ENCODE measurements at regions not wholly inside any gene's neighbourhood (a gene's known extent, or its start where the extent isn't known, plus 50 kb on each side); places are given as distances from the start of the nearest gene placed in this dataset.

- no CpG with 5 or more reads among the region's 7 CpGs for WGBS (ENCODE audit: extremely low coverage, insufficient read length, low lambda C conversion rate)
- Histone ChIP-seq H3K4ac (ENCODE audit: low read depth, low read length) (no peak overlapping the region), H3K27ac (ENCODE audit: insufficient read length, low read depth, low read length) (no peak overlapping the region), H3K56ac (ENCODE audit: insufficient read length, low read depth, low read length) (no peak overlapping the region), H3T11ph (ENCODE audit: low read length) (no peak overlapping the region), H3K23ac (ENCODE audit: insufficient read length, low read depth, low read length) (no peak overlapping the region), H2BK15ac (ENCODE audit: low read depth, low read length) (no peak overlapping the region), H4K5ac (ENCODE audit: insufficient read length, low read depth, low read length) (no peak overlapping the region), H4K8ac (replicated peaks; ENCODE audit: insufficient read length, low read depth, low read length) (no peak overlapping the region), H3K9me3 (ENCODE audit: control insufficient read depth, low read depth, low read length) (no peaks in the 10 kb centered on the region), H3K27me3 (ENCODE audit: insufficient read depth, low read length) (peaks cover 19% of the 10 kb centered on the region; the same call in 1 of the 2 replicates), H4K20me1 (ENCODE audit: control insufficient read depth, insufficient read depth, insufficient read length) (no peaks in the 10 kb centered on the region), H2BK120ac (ENCODE audit: low read depth, low read length, poor library complexity, severe bottlenecking) (no peak overlapping the region), H3K4me1 (ENCODE audit: insufficient read depth, low read length) (no peaks in the 10 kb centered on the region), H3K14ac (ENCODE audit: insufficient read depth, low read length) (no peak overlapping the region), H2AFZ (ENCODE audit: low read length) (no peak overlapping the region), H3K9ac (ENCODE audit: extremely low read depth, insufficient read length, low read length) (no peak overlapping the region), H3K4me2 (ENCODE audit: insufficient read depth, insufficient read length, low read length) (no peak overlapping the region), H2AK5ac (ENCODE audit: insufficient read length, low read length) (no peak overlapping the region), H3K79me2 (ENCODE audit: insufficient read depth, low read length) (no peaks in the 10 kb centered on the region), H2BK20ac (ENCODE audit: low read depth, low read length, poor library complexity, severe bottlenecking) (no peak overlapping the region), H2BK12ac (ENCODE audit: insufficient read length, low read depth, low read length) (no peak overlapping the region), H3K79me1 (ENCODE audit: insufficient read depth, low read depth, low read length, poor library complexity, severe bottlenecking) (no peaks in the 10 kb centered on the region), H2BK5ac (ENCODE audit: insufficient read length, low read length) (no peak overlapping the region), H3K18ac (ENCODE audit: insufficient read length, low read depth, low read length) (no peak overlapping the region), H4K91ac (ENCODE audit: insufficient read length, low read depth, low read length) (no peak overlapping the region), H3K23me2 (ENCODE audit: insufficient read length, low read depth, low read length, poor library complexity, severe bottlenecking) (no peaks in the 10 kb centered on the region)
- H3K27me3 Mint-ChIP-seq (ENCODE audit: low read depth): peaks cover 14% of the 10 kb centered on the region
- no peak overlapping the region for H3K27ac Mint-ChIP-seq
- H3K9me3 Mint-ChIP-seq: no peaks in the 10 kb centered on the region
- peaks cover 3 to 4% of the 10 kb centered on the region in 2 experiments for H3K4me1 Mint-ChIP-seq
- TF ChIP-seq CTCF (conservative IDR thresholded peaks at IDR 0.05): no peak
- DNase-seq: no peak
- no peak overlapping the region for H3K4me3 Mint-ChIP-seq
- no peaks in the 10 kb centered on the region; a peak in 1 of 7 replicates for H3K36me3 Mint-ChIP-seq (ENCODE audit: insufficient read depth in 1 of 3, low read depth in 3 of 3)
Measured at GRCh38 chr1:47591801-47592200, 154.0 kb downstream of the FOXD2 start.

All from H9 (cell line).